ENCODE measurements at regions not wholly inside any gene's neighbourhood (a gene's known extent, or its start where the extent isn't known, plus 50 kb on each side); places are given as distances from the start of the nearest gene placed in this dataset. TPM values are rescaled to one million over a fixed set of nuclear protein-coding genes. Genes with fewer than 3 reads are reported as not detected.

- Histone ChIP-seq H3K4me1 (no peaks in the 10 kb centered on the region), H3K36me3 (no peaks in the 10 kb centered on the region), H3K27me3 (no peaks in the 10 kb centered on the region), H3K27ac (no peak overlapping the region), H3K4me3 (no peak overlapping the region), H3K9me3 (no peaks in the 10 kb centered on the region)
- intact Hi-C loops (cut with DNase I; ENCODE audit: low total_unique reads) = no loop called here
- DNase-seq = no peak
- no peak for TF ChIP-seq POLR2A (IDR thresholded peaks at IDR 0.05)
- TF ChIP-seq CTCF (IDR thresholded peaks at IDR 0.05) = no peak
These were observed 57.3 kb upstream of the MXRA5 start for GRCh38 chrX:3403748-3404147.

Small RNA genes in the stretch of these regions (small RNA-seq; reads per million reads assigned to genes)
- gene SNORA48B = not detected
